ENCODE measurements at regions not wholly inside any gene's neighbourhood (a gene's known extent, or its start where the extent isn't known, plus 50 kb on each side); places are given as distances from the start of the nearest gene placed in this dataset.

DNA sequence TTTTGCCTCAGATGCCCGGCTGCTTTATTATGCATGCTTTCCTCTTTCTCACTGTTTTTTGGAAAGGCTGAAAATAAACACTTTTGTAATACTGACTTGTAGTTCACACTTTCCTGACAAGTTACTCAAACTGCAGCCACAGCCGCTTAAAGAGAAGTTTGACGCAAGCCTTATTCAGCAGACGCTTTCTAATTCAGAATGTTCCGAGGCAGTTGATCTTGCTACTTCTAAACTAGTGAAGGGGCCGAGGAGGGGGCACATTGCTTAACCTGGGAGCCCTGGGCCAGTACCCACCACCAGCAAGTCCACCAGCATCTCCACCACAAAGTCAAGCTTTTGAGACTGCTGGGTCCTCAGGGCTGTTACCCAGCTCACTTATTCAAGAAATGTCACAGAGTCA, 71.8 kb upstream of the SPRED2 start:
- Histone ChIP-seq H3K27me3 (ENCODE audit: insufficient read depth, poor library complexity, severe bottlenecking) (no peaks in the 10 kb centered on the region), H3K9me3 (ENCODE audit: severe bottlenecking) (no peaks in the 10 kb centered on the region), H3K36me3 (ENCODE audit: low read depth) (no peaks in the 10 kb centered on the region), H3K27ac (ENCODE audit: poor library complexity, severe bottlenecking) (no peak overlapping the region), H3K4me1 (ENCODE audit: insufficient read depth, poor library complexity, severe bottlenecking) (peaks cover 13% of the 10 kb centered on the region), H3K4me3 (ENCODE audit: severe bottlenecking) (no peak overlapping the region)
- no peak for TF ChIP-seq CTCF (IDR thresholded peaks at IDR 0.05; ENCODE audit: poor library complexity, severe bottlenecking)
- DNase-seq (ENCODE audit: low spot score) (no peak), ATAC-seq (ENCODE audit: low read depth) (no peak)

GRCh38 chr2:65503746-65504145, 71.3 kb upstream of the SPRED2 start:
- DNase-seq (ENCODE audit: low spot score) (no peak), ATAC-seq (ENCODE audit: low read depth) (no peak)
- no peaks in the 10 kb centered on the region for H3K36me3 ChIP-seq (ENCODE audit: low read depth)

DNA sequence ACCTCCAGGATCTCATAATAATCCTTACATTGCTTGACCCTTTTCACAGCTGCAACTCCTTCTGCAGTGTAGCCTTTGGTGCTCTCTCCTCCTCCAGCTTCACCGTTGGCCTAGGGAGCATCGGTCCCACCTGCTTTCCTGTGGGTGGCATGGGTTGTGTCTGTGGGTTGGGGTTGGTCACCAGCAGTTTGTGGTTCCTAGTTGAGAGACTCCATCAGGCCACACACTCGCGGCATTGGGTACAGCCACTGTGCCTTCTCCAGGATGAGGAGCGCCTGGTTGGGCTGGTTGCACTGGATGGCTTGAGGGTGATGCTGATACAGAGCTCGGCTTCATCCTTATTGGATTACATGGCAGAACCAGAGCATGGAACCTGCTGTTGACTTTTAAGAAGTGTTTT, 69.4 kb upstream of the SPRED2 start:
- Histone ChIP-seq H3K36me3 (ENCODE audit: low read depth) (no peaks in the 10 kb centered on the region), H3K27me3 (ENCODE audit: insufficient read depth, poor library complexity, severe bottlenecking) (no peaks in the 10 kb centered on the region), H3K4me1 (ENCODE audit: insufficient read depth, poor library complexity, severe bottlenecking) (peaks cover 13% of the 10 kb centered on the region), H3K4me3 (ENCODE audit: severe bottlenecking) (no peak overlapping the region), H3K27ac (ENCODE audit: poor library complexity, severe bottlenecking) (no peak overlapping the region), H3K9me3 (ENCODE audit: severe bottlenecking) (no peaks in the 10 kb centered on the region)
- DNase-seq (ENCODE audit: low spot score) (no peak), ATAC-seq (ENCODE audit: low read depth) (no peak)
- TF ChIP-seq CTCF (IDR thresholded peaks at IDR 0.05; ENCODE audit: poor library complexity, severe bottlenecking) = no peak

More at GRCh38 chr2:65503746-65504145, 71.3 kb upstream of the SPRED2 start:
- no peak for TF ChIP-seq CTCF (IDR thresholded peaks at IDR 0.05; ENCODE audit: poor library complexity, severe bottlenecking)
- no peaks in the 10 kb centered on the region for H3K27me3 ChIP-seq (ENCODE audit: insufficient read depth, poor library complexity, severe bottlenecking)
- H3K4me1 ChIP-seq (ENCODE audit: insufficient read depth, poor library complexity, severe bottlenecking) = peaks cover 13% of the 10 kb centered on the region
- H3K4me3 ChIP-seq (ENCODE audit: severe bottlenecking) = no peak overlapping the region
- no peaks in the 10 kb centered on the region for H3K9me3 ChIP-seq (ENCODE audit: severe bottlenecking)
- H3K27ac ChIP-seq (ENCODE audit: poor library complexity, severe bottlenecking) = no peak overlapping the region

GRCh38 chr2:65501074-65501473, 68.7 kb upstream of the SPRED2 start:
- TF ChIP-seq CTCF (IDR thresholded peaks at IDR 0.05; ENCODE audit: poor library complexity, severe bottlenecking) = no peak
- H3K4me1 ChIP-seq (ENCODE audit: insufficient read depth, poor library complexity, severe bottlenecking) = peaks cover 10% of the 10 kb centered on the region
- no peaks in the 10 kb centered on the region for H3K27me3 ChIP-seq (ENCODE audit: insufficient read depth, poor library complexity, severe bottlenecking)
- H3K4me3 ChIP-seq (ENCODE audit: severe bottlenecking) = no peak overlapping the region
- ATAC-seq (ENCODE audit: low read depth) = no peak
- DNase-seq (ENCODE audit: low spot score) = no peak
- no peaks in the 10 kb centered on the region for H3K9me3 ChIP-seq (ENCODE audit: severe bottlenecking)
- H3K27ac ChIP-seq (ENCODE audit: poor library complexity, severe bottlenecking) = no peak overlapping the region
- H3K36me3 ChIP-seq (ENCODE audit: low read depth) = no peaks in the 10 kb centered on the region

GRCh38 chr2:65500310-65501040, 68.1 kb upstream of the SPRED2 start:
- DNase-seq (ENCODE audit: low spot score) (no peak), ATAC-seq (ENCODE audit: low read depth) (no peak)
- H3K4me3 ChIP-seq (ENCODE audit: severe bottlenecking) = no peak overlapping the region
- H3K4me1 ChIP-seq (ENCODE audit: insufficient read depth, poor library complexity, severe bottlenecking) = peaks cover 4% of the 10 kb centered on the region
- no peak overlapping the region for H3K27ac ChIP-seq (ENCODE audit: poor library complexity, severe bottlenecking)
- H3K27me3 ChIP-seq (ENCODE audit: insufficient read depth, poor library complexity, severe bottlenecking) = no peaks in the 10 kb centered on the region
- no peak for TF ChIP-seq CTCF (IDR thresholded peaks at IDR 0.05; ENCODE audit: poor library complexity, severe bottlenecking)
- no peaks in the 10 kb centered on the region for H3K9me3 ChIP-seq (ENCODE audit: severe bottlenecking)
- H3K36me3 ChIP-seq (ENCODE audit: low read depth) = no peaks in the 10 kb centered on the region

Measured in RWPE2 (cell line).